Adrenal gland (tissue), 9 donors: ENCODE measurements at regions not wholly inside any gene's neighbourhood (a gene's known extent, or its start where the extent isn't known, plus 50 kb on each side); places are given as distances from the start of the nearest gene placed in this dataset.

Experiments used
- DNase-seq, 7 donors: peaks; one replicate each; pipeline ENCODE4 v3.0.0-alpha.2; 2019 to 2020
- H3K27ac ChIP-seq, 5 donors: fragments of 200-600 bp; sonication (generic) in 4 of 5; 1 replicate in 3 of 5; 2 replicates in 2 of 5; pipeline versions ENCODE4 v1.5.1 to v1.8.0; 2016 to 2020; ENCODE audit warnings: mild to moderate bottlenecking in 1 of 5
- H3K27me3 ChIP-seq: fragments of 200-600 bp; 2 replicates; pipeline ENCODE4 v1.8.0; 2021
- H3K36me3 ChIP-seq, 2 donors: fragments of 200-600 bp; replicated peaks in 1 of 2; 1 replicate in 1 of 2; 2 replicates in 1 of 2; pipeline versions ENCODE4 v1.5.1 to v1.8.0; 2018 to 2022
- H3K4me1 ChIP-seq, 2 donors: fragments of 200-600 bp; replicated peaks in 1 of 2; 1 replicate in 1 of 2; 2 replicates in 1 of 2; pipeline versions ENCODE4 v1.5.1 to v1.8.0; 2018 to 2021
- H3K4me3 ChIP-seq, 4 donors: fragments of 200-600 bp; sonication (generic) in 3 of 4; one replicate each; pipeline ENCODE4 v1.5.1; 2016 to 2018
- H3K9me3 ChIP-seq, 3 donors: fragments of 200-600 bp; sonication (generic) in 1 of 3; replicated peaks in 1 of 3; 1 replicate in 2 of 3; 2 replicates in 1 of 3; pipeline versions ENCODE4 v1.5.1 to v1.8.0; 2016 to 2021
- CTCF ChIP-seq, 6 experiments: fragments of 450-650 bp in 4 of 6; fragments of 200-600 bp in 2 of 6; sonication (generic) in 1 of 6; IDR thresholded peaks; 1 replicate in 5 of 6; 2 replicates in 1 of 6; pipeline versions ENCODE4 v1.5.1 to v1.8.0; 2016 to 2021; ENCODE audit warnings: antibody characterized with exemption in 6 of 6, mild to moderate bottlenecking in 2 of 6, moderate library complexity in 1 of 6
- POLR2A ChIP-seq, 2 donors: fragments of 450-650 bp; IDR thresholded peaks; one replicate each; pipeline ENCODE4 v1.6.1; 2017; ENCODE audit warnings: antibody characterized with exemption in 2 of 2, mild to moderate bottlenecking in 2 of 2, moderate library complexity in 1 of 2
- WGBS, 4 donors: extraction: QIAGEN DNeasy Blood & Tissue Kit in 2 of 4; methylation state at CpG; one replicate each; pipeline versions ENCODE4 v1.1.5 to v1.1.7; 2013 to 2017; 5-methylcytosine and 5-hydroxymethylcytosine counted together
- intact Hi-C, 2 donors: fragments of 100-400 bp; cut with DNase I; formaldehyde crosslinking; loops; one replicate each; pipeline versions ENCODE4 v1.14.1 to v1.15.0; 2022 to 2023
- donor health status: healthy with polysubstance abuse.
- donor health status: Bipolar disorder and iron deficiency.
- donor health status: DM: yes; HTN: yes; CAD: no.
- donor health status: DM: no; HTN: no; CAD: no.
- donor health status: DM: no; HTN: no; CAD: no.

GRCh38 chr9:26677965-26678706 is 214.5 kb downstream of the CAAP1 start:
- WGBS, 4 donors: 59 to 66% (median 63%) methylated on average over 4 of the region's 4 CpGs
- no peaks in the 10 kb centered on the region for H3K9me3 ChIP-seq
- intact Hi-C loops: no loop called here
- no peak overlapping the region for H3K27ac ChIP-seq
- no peaks in the 10 kb centered on the region for H3K36me3 ChIP-seq
- no peak for TF ChIP-seq POLR2A (IDR thresholded peaks at IDR 0.05)
- no peak for TF ChIP-seq CTCF (IDR thresholded peaks at IDR 0.05)
- no peak for DNase-seq
- H3K4me3 ChIP-seq: no peak overlapping the region
- no peaks in the 10 kb centered on the region for H3K27me3 ChIP-seq
- H3K4me1 ChIP-seq: no peaks in the 10 kb centered on the region

GRCh38 chr9:26675035-26675434 is 217.6 kb downstream of the CAAP1 start:
- DNase-seq: no peak
- Histone ChIP-seq H3K36me3 (no peaks in the 10 kb centered on the region), H3K9me3 (no peaks in the 10 kb centered on the region), H3K4me3 (no peak overlapping the region), H3K4me1 (no peaks in the 10 kb centered on the region), H3K27ac (no peak overlapping the region), H3K27me3 (no peaks in the 10 kb centered on the region)
- no peak for TF ChIP-seq POLR2A (IDR thresholded peaks at IDR 0.05)
- no peak for TF ChIP-seq CTCF (IDR thresholded peaks at IDR 0.05)
- intact Hi-C loops: no loop called here
- 65 to 78% (median 73%) methylated on average over 3 of the region's 3 CpGs for WGBS, 4 donors

GRCh38 chr9:26673261-26673660 is 219.3 kb downstream of the CAAP1 start:
- no peaks in the 10 kb centered on the region for H3K4me1 ChIP-seq
- H3K4me3 ChIP-seq: no peak overlapping the region
- H3K36me3 ChIP-seq: no peaks in the 10 kb centered on the region
- no peak for DNase-seq
- H3K9me3 ChIP-seq: no peaks in the 10 kb centered on the region
- TF ChIP-seq POLR2A (IDR thresholded peaks at IDR 0.05) (no peak), CTCF (IDR thresholded peaks at IDR 0.05) (no peak)
- no peaks in the 10 kb centered on the region for H3K27me3 ChIP-seq
- intact Hi-C loops: no loop called here
- no peak overlapping the region for H3K27ac ChIP-seq

- no peak for TF ChIP-seq CTCF (IDR thresholded peaks at IDR 0.05)
- TF ChIP-seq POLR2A (IDR thresholded peaks at IDR 0.05): no peak
- intact Hi-C loops: no loop called here
- Histone ChIP-seq H3K9me3 (no peaks in the 10 kb centered on the region), H3K36me3 (no peaks in the 10 kb centered on the region), H3K4me1 (no peaks in the 10 kb centered on the region), H3K4me3 (no peak overlapping the region), H3K27me3 (no peaks in the 10 kb centered on the region), H3K27ac (no peak overlapping the region)
- WGBS, 4 donors: 69 to 75% (median 71%) methylated on average over 5 of the region's 5 CpGs
- no peak for DNase-seq
Measured at GRCh38 chr9:26669701-26670670, 222.6 kb downstream of the CAAP1 start.
